B cell (primary cell): ENCODE measurements at regions not wholly inside any gene's neighbourhood (a gene's known extent, or its start where the extent isn't known, plus 50 kb on each side); places are given as distances from the start of the nearest gene placed in this dataset.

Source experiments
- ATAC-seq: fragments of 200-7000 bp; cut with Tn5 transposase; one replicate; pipeline ENCODE4 v1.10.0; 2021; ENCODE audit warnings: low read depth, mild to moderate bottlenecking, moderate number of reproducible peaks, moderate library complexity
- CTCF ChIA-PET: fragments of 350-600 bp; sonication (Branson Sonifier 250); formaldehyde crosslinking; loops from one replicate; lab custom pipeline; 2021; ENCODE audit warnings: antibody characterized with exemption, inconsistent platforms; lab: Charles Lee
- POLR2A ChIA-PET: fragments of 350-600 bp; sonication (Branson Sonifier 250); formaldehyde crosslinking; loops from one replicate; lab custom pipeline; 2021; ENCODE audit warnings: antibody characterized with exemption; lab: Charles Lee
- DNase-seq: peaks from one replicate; pipeline ENCODE4 v3.0.0; 2013
- H2AFZ ChIP-seq: 2 replicates; pipeline ENCODE4 v1.6.1; 2012; ENCODE audit warnings: mild to moderate bottlenecking, low read depth, low read length; ENCODE audit not compliant: insufficient read depth, poor library complexity, severe bottlenecking
- H3K27ac ChIP-seq, 2 donors: 1 replicate in 1 of 2; 2 replicates in 1 of 2; pipeline ENCODE4 v1.5.1; 2012 to 2013; ENCODE audit warnings: low read length in 2 of 2, mild to moderate bottlenecking in 2 of 2, moderate library complexity in 1 of 2
- H3K27me3 ChIP-seq, 4 experiments: fragments of 200-600 bp in 1 of 4; sonication (generic) in 1 of 4; replicated peaks in 1 of 4; 1 replicate in 2 of 4; 2 replicates in 2 of 4; pipeline versions ENCODE4 v1.6.1 to v1.7.0; 2013 to 2016; ENCODE audit warnings: low read length in 3 of 4, mild to moderate bottlenecking in 2 of 4, mixed read lengths in 1 of 4, moderate library complexity in 1 of 4; ENCODE audit not compliant: insufficient read depth in 4 of 4, control insufficient read depth in 3 of 4; ENCODE audit errors: control extremely low read depth in 1 of 4
- H3K36me3 ChIP-seq, 2 experiments: replicated peaks in 1 of 2; 1 replicate in 1 of 2; 2 replicates in 1 of 2; pipeline versions ENCODE4 v1.6.1 to v1.7.1; 2013; ENCODE audit warnings: low read length in 1 of 2; ENCODE audit not compliant: insufficient read depth in 2 of 2, control insufficient read depth in 1 of 2; ENCODE audit errors: control extremely low read depth in 1 of 2, extremely low read depth in 1 of 2
- H3K4me1 ChIP-seq, 2 donors: fragments of 200-600 bp in 1 of 2; sonication (generic) in 1 of 2; 1 replicate in 1 of 2; 2 replicates in 1 of 2; pipeline versions ENCODE4 v1.5.1 to v1.6.1; 2013 to 2017; ENCODE audit warnings: low read length in 2 of 2; ENCODE audit not compliant: control insufficient read depth in 2 of 2, insufficient read depth in 2 of 2
- H3K4me2 ChIP-seq: replicated peaks from 2 replicates; pipeline ENCODE3; 2012; ENCODE audit warnings: mild to moderate bottlenecking, low read depth, low read length; ENCODE audit not compliant: poor library complexity, severe bottlenecking
- H3K4me3 ChIP-seq, 5 experiments: fragments of 200-600 bp in 1 of 5; sonication (generic) in 1 of 5; 1 replicate in 3 of 5; 2 replicates in 2 of 5; pipeline versions ENCODE4 v1.5.1 to v1.7.0; 2011 to 2016; ENCODE audit warnings: low read length in 4 of 5, mild to moderate bottlenecking in 4 of 5, low read depth in 2 of 5, control low read depth in 1 of 5, moderate library complexity in 1 of 5; ENCODE audit not compliant: insufficient read depth in 1 of 5; ENCODE audit errors: control extremely low read depth in 1 of 5, extremely low read depth in 1 of 5
- H3K79me2 ChIP-seq: fragments of 200-600 bp; sonication (generic); one replicate; pipeline ENCODE4 v1.6.0; 2016; ENCODE audit warnings: low read length; ENCODE audit not compliant: control insufficient read depth, insufficient read depth
- H3K9ac ChIP-seq: fragments of 200-600 bp; sonication (generic); 2 replicates; pipeline ENCODE4 v1.6.1; 2017; ENCODE audit warnings: mild to moderate bottlenecking, low read length, moderate library complexity
- H3K9me3 ChIP-seq, 3 donors: one replicate each; pipeline versions ENCODE4 v1.6.1 to v1.7.1; 2013; ENCODE audit warnings: low read length in 2 of 3; ENCODE audit not compliant: control insufficient read depth in 2 of 3, insufficient read depth in 1 of 3; ENCODE audit errors: control extremely low read depth in 1 of 3
- H4K20me1 ChIP-seq: 2 replicates; pipeline ENCODE4 v1.6.0; 2012; ENCODE audit warnings: mild to moderate bottlenecking, low read length; ENCODE audit not compliant: insufficient read depth, control insufficient read depth, poor library complexity, severe bottlenecking
- H3K27ac Mint-ChIP-seq: one replicate; pipeline ENCODE4 v1.8.0; 2021; ENCODE audit warnings: mixed read lengths
- H3K27me3 Mint-ChIP-seq: one replicate; pipeline ENCODE4 v1.8.0; 2021; ENCODE audit warnings: mixed read lengths
- H3K4me1 Mint-ChIP-seq: one replicate; pipeline ENCODE4 v1.8.0; 2021; ENCODE audit warnings: mixed read lengths
- H3K4me3 Mint-ChIP-seq: one replicate; pipeline ENCODE4 v1.8.0; 2021; ENCODE audit warnings: mixed read lengths
- H3K9me3 Mint-ChIP-seq: one replicate; pipeline ENCODE4 v1.8.0; 2022; ENCODE audit warnings: mixed read lengths; ENCODE audit not compliant: insufficient read depth
- CTCF ChIP-seq: fragments of 200-600 bp; IDR thresholded peaks from one replicate; pipeline ENCODE4 v1.8.0; 2022; ENCODE audit warnings: antibody characterized with exemption, mild to moderate bottlenecking
- EZH2 ChIP-seq: IDR thresholded peaks from 2 replicates; pipeline ENCODE4 v1.6.1; 2012; ENCODE audit warnings: borderline replicate concordance, low read depth, mild to moderate bottlenecking, moderate library complexity, low read length; ENCODE audit not compliant: insufficient read depth, poor library complexity, severe bottlenecking
- WGBS: methylation state at CpG from one replicate; pipeline ENCODE4 v1.1.5; 2013; ENCODE audit warnings: missing lambda C conversion rate; ENCODE audit not compliant: insufficient coverage; 5-methylcytosine and 5-hydroxymethylcytosine counted together
- intact Hi-C: fragments of 100-400 bp; cut with micrococcal nuclease; formaldehyde crosslinking; loops from one replicate; pipeline ENCODE4 v1.10.0; 2022

GRCh38 chr4:117678861-117679260 lies 355.4 kb upstream of the NDST3 start:
- Histone ChIP-seq H3K27me3 (no peaks in the 10 kb centered on the region), H3K4me1 (no peaks in the 10 kb centered on the region), H3K36me3 (no peaks in the 10 kb centered on the region), H2AFZ (no peak overlapping the region), H3K4me3 (no peak overlapping the region), H3K9ac (no peak overlapping the region), H3K9me3 (peaks cover 0 to 7% (median 0%) of the 10 kb centered on the region in 3 donors), H4K20me1 (no peaks in the 10 kb centered on the region), H3K79me2 (no peaks in the 10 kb centered on the region), H3K27ac (no peak overlapping the region), H3K4me2 (no peak overlapping the region)
- 86% methylated on average over 4 of the region's 4 CpGs for WGBS
- no peaks in the 10 kb centered on the region for H3K27me3 Mint-ChIP-seq
- ChIA-PET POLR2A (no interaction called here), CTCF (no interaction called here)
- H3K4me1 Mint-ChIP-seq, result no peaks in the 10 kb centered on the region
- intact Hi-C loops, result no loop called here
- no peak for TF ChIP-seq EZH2
- no peak for TF ChIP-seq CTCF
- no peak overlapping the region for H3K27ac Mint-ChIP-seq
- DNase-seq (no peak), ATAC-seq (no peak)
- H3K4me3 Mint-ChIP-seq, result no peak overlapping the region
- peaks cover 8% of the 10 kb centered on the region for H3K9me3 Mint-ChIP-seq

GRCh38 chr4:117691572-117692351 lies 342.5 kb upstream of the NDST3 start:
- Histone ChIP-seq H3K9ac (no peak overlapping the region), H3K9me3 (peaks cover 0 to 13% (median 0%) of the 10 kb centered on the region in 3 donors), H3K36me3 (no peaks in the 10 kb centered on the region), H2AFZ (no peak overlapping the region), H3K79me2 (no peaks in the 10 kb centered on the region), H3K4me1 (no peaks in the 10 kb centered on the region), H3K27me3 (no peaks in the 10 kb centered on the region), H3K4me3 (no peak overlapping the region), H3K4me2 (no peak overlapping the region), H3K27ac (no peak overlapping the region), H4K20me1 (no peaks in the 10 kb centered on the region)
- H3K27me3 Mint-ChIP-seq, result no peaks in the 10 kb centered on the region
- ChIA-PET CTCF (no interaction called here), POLR2A (no interaction called here)
- H3K9me3 Mint-ChIP-seq, result no peaks in the 10 kb centered on the region
- intact Hi-C loops, result no loop called here
- DNase-seq, result no peak
- no peaks in the 10 kb centered on the region for H3K4me1 Mint-ChIP-seq
- WGBS, result 86% methylated on average over 6 of the region's 7 CpGs
- H3K27ac Mint-ChIP-seq, result no peak overlapping the region
- no peak for ATAC-seq
- TF ChIP-seq CTCF (no peak), EZH2 (no peak)
- H3K4me3 Mint-ChIP-seq, result no peak overlapping the region
